ENCODE measurements at regions not wholly inside any gene's neighbourhood (a gene's known extent, or its start where the extent isn't known, plus 50 kb on each side); places are given as distances from the start of the nearest gene placed in this dataset.

DNA sequence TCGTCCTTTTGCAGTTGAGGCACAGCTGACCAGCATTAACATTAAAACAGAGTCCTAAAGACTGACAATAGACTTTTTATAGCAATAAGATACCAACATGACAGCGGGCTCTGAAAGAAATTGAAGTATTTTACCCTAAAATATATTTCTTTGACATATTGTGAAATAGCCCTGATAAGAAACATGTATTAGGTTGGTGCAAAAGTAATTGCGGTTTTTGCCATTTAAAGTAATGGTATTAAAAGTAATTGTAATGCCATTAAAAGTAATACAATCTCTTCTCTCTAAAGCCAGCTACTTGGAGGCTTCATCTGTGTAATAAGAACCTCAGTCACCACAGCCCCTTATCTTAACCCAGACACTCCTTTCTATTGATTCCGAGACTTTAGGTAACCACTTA, 394.6 kb downstream of the PREX1 start:
- RAD21 ChIA-PET (ENCODE audit: unreplicated experiment) = no interaction called here
- H3K27me3 ChIP-seq (replicated peaks in 1 of 2; ENCODE audit: control insufficient read depth in 2 of 2, insufficient read depth in 2 of 2, low read length in 1 of 2) = peaks cover 0 to 2% of the 10 kb centered on the region in 2 experiments; a peak in 3 of 4 replicates

More for the DNA sequence above, 394.6 kb downstream of the PREX1 start:
- Histone ChIP-seq H3K9me3 (replicated peaks; ENCODE audit: control insufficient read depth, insufficient read depth, low read length) (no peaks in the 10 kb centered on the region; the same call in 2 of the 3 replicates), H3K36me3 (ENCODE audit: control insufficient read depth in 2 of 2, insufficient read depth in 2 of 2, low read length in 1 of 2) (no peaks in the 10 kb centered on the region), H4K20me1 (ENCODE audit: control insufficient read depth, insufficient read depth) (no peaks in the 10 kb centered on the region), H2AFZ (ENCODE audit: control insufficient read depth, low read depth, low read length) (no peak overlapping the region), H3K79me2 (ENCODE audit: control insufficient read depth, insufficient read depth, low read length) (no peaks in the 10 kb centered on the region), H3K4me1 (ENCODE audit: control insufficient read depth, insufficient read depth, low read length) (no peaks in the 10 kb centered on the region), H3K9ac (ENCODE audit: control insufficient read depth, insufficient read depth, low read length) (no peak overlapping the region), H3K4me3 (no peak overlapping the region), H3K4me2 (ENCODE audit: control insufficient read depth, insufficient read depth) (no peak overlapping the region), H3K27ac (ENCODE audit: control insufficient read depth, insufficient read depth) (no peak overlapping the region)
- FAIRE-seq (no peak), ATAC-seq (no peak), DNase-seq (ENCODE audit: low read depth, low spot score) (no peak)
- intact Hi-C loops (cut with micrococcal nuclease; ENCODE audit: unreplicated experiment) = no loop called here
- ChIA-PET CTCF (no interaction called here), POLR2A (no interaction called here), SMC1A (ENCODE audit: uncharacterized antibody, unreplicated experiment) (no interaction called here)
- TF ChIP-seq PAX8 (IDR thresholded peaks at IDR 0.05) = no peak
- TF ChIP-seq, protein P1, sequence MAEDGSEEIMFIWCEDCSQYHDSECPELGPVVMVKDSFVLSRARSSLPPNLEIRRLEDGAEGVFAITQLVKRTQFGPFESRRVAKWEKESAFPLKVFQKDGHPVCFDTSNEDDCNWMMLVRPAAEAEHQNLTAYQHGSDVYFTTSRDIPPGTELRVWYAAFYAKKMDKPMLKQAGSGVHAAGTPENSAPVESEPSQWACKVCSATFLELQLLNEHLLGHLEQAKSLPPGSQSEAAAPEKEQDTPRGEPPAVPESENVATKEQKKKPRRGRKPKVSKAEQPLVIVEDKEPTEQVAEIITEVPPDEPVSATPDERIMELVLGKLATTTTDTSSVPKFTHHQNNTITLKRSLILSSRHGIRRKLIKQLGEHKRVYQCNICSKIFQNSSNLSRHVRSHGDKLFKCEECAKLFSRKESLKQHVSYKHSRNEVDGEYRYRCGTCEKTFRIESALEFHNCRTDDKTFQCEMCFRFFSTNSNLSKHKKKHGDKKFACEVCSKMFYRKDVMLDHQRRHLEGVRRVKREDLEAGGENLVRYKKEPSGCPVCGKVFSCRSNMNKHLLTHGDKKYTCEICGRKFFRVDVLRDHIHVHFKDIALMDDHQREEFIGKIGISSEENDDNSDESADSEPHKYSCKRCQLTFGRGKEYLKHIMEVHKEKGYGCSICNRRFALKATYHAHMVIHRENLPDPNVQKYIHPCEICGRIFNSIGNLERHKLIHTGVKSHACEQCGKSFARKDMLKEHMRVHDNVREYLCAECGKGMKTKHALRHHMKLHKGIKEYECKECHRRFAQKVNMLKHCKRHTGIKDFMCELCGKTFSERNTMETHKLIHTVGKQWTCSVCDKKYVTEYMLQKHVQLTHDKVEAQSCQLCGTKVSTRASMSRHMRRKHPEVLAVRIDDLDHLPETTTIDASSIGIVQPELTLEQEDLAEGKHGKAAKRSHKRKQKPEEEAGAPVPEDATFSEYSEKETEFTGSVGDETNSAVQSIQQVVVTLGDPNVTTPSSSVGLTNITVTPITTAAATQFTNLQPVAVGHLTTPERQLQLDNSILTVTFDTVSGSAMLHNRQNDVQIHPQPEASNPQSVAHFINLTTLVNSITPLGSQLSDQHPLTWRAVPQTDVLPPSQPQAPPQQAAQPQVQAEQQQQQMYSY (CRISPR knock-in tag; IDR thresholded peaks at IDR 0.05) = no peak
- TF ChIP-seq ZNF274 (IDR thresholded peaks at IDR 0.05; ENCODE audit: insufficient read depth, insufficient read length) = no peak
- TF ChIP-seq BACH1 (IDR thresholded peaks at IDR 0.05; ENCODE audit: borderline replicate concordance) = no peak
- TF ChIP-seq CUX1 (IDR thresholded peaks at IDR 0.05; ENCODE audit: insufficient replicate concordance, low read depth, low read length) = no peak
- TF ChIP-seq EED (IDR thresholded peaks at IDR 0.05; ENCODE audit: low read depth) = no peak
- TF ChIP-seq EZH2 (IDR thresholded peaks at IDR 0.05; ENCODE audit: borderline replicate concordance, control insufficient read depth, low read depth, low read length) = no peak
- TF ChIP-seq ATF7 (IDR thresholded peaks at IDR 0.05; ENCODE audit: low read depth) = no peak
- no peak for TF ChIP-seq YBX1 (IDR thresholded peaks at IDR 0.05)
- no peak for TF ChIP-seq SIN3A (IDR thresholded peaks at IDR 0.05; ENCODE audit: low read depth, low read length)
- no TSS peak for BruUV-seq (replicated peaks)
- in situ Hi-C loops (cut with MboI) = no loop called here
- 42% methylated on average over 4 of the region's 4 CpGs for WGBS (ENCODE audit: insufficient coverage, insufficient replicate concordance, low lambda C conversion rate, missing lambda C conversion rate)
